NCI-H128 (cell line): ENCODE measurements at regions not wholly inside any gene's neighbourhood (a gene's known extent, or its start where the extent isn't known, plus 50 kb on each side); places are given as distances from the start of the nearest gene placed in this dataset.

Experiments used
- DNase-seq: peaks from one replicate; lab custom pipeline; 2025; ENCODE audit not compliant: unreplicated experiment; lab: John Stamatoyannopoulos, UW

GRCh38 chr13:105573136-105573535 is 962.3 kb downstream of the EFNB2 start:
- DNase-seq = no peak

GRCh38 chr13:105572401-105572800 is 963.1 kb downstream of the EFNB2 start:
- DNase-seq = no peak

GRCh38 chr13:105569816-105570215 is 965.6 kb downstream of the EFNB2 start:
- no peak for DNase-seq

- no peak for DNase-seq
Measured at GRCh38 chr13:105567951-105568525, 967.4 kb downstream of the EFNB2 start.

GRCh38 chr13:105565136-105565727 is 970.2 kb downstream of the EFNB2 start:
- no peak for DNase-seq

GRCh38 chr13:105552078-105552477 is 983.4 kb downstream of the EFNB2 start:
- DNase-seq = no peak

- DNase-seq = no peak
Measured at GRCh38 chr13:105547851-105548250, 987.6 kb downstream of the EFNB2 start.

- no peak for DNase-seq
Measured at GRCh38 chr13:105545811-105546210, 989.7 kb downstream of the EFNB2 start.

- no peak for DNase-seq
Measured at GRCh38 chr13:105543742-105544141, 991.7 kb downstream of the EFNB2 start.

- no peak for DNase-seq
Measured at GRCh38 chr13:105541565-105541964, 993.9 kb downstream of the EFNB2 start.

- DNase-seq = no peak
Measured at GRCh38 chr13:105538346-105538745, 997.1 kb downstream of the EFNB2 start.

- no peak for DNase-seq
Measured at GRCh38 chr13:105537113-105537512, 998.3 kb downstream of the EFNB2 start.

GRCh38 chr13:105530468-105530867 is 1005.0 kb downstream of the EFNB2 start:
- DNase-seq = no peak

- DNase-seq = no peak
Measured at GRCh38 chr13:105527127-105527526, 1008.3 kb downstream of the EFNB2 start.

GRCh38 chr13:105519771-105520170 is 1015.7 kb downstream of the EFNB2 start:
- no peak for DNase-seq

GRCh38 chr13:105518086-105518485 is 1017.4 kb downstream of the EFNB2 start:
- no peak for DNase-seq

GRCh38 chr13:105514401-105514800 is 1021.1 kb downstream of the EFNB2 start:
- no peak for DNase-seq

GRCh38 chr13:105513448-105513847 is 1022.0 kb downstream of the EFNB2 start:
- DNase-seq = no peak

GRCh38 chr13:105509981-105510762 is 1025.3 kb downstream of the EFNB2 start:
- no peak for DNase-seq

- DNase-seq = no peak
Measured at GRCh38 chr13:105506463-105506862, 1029.0 kb downstream of the EFNB2 start.

- no peak for DNase-seq
Measured at GRCh38 chr13:105502193-105502592, 1033.3 kb downstream of the EFNB2 start.

GRCh38 chr13:105497597-105497996 is 1037.9 kb downstream of the EFNB2 start:
- DNase-seq = no peak
